A549 (cell line): ENCODE measurements at regions not wholly inside any gene's neighbourhood (a gene's known extent, or its start where the extent isn't known, plus 50 kb on each side); places are given as distances from the start of the nearest gene placed in this dataset.

Experiments
- ATAC-seq, 2 experiments: fragments of 200-7000 bp in 1 of 2; fragments of >200 bp in 1 of 2; cut with Nextera tagmentation in 1 of 2; cut with Tn5 transposase in 1 of 2; 3 replicates each; pipeline versions ENCODE4 v1.8.0 to v1.9.1; 2018 to 2020; ENCODE audit warnings: mild to moderate bottlenecking in 1 of 2, moderate library complexity in 1 of 2
- CTCF ChIA-PET: fragments of 300-600 bp; sonication (Branson Sonifier 250); formaldehyde crosslinking; extraction: SDS; loops from one replicate; lab custom pipeline; 2021; ENCODE audit warnings: antibody characterized with exemption, inconsistent platforms; lab: Yijun Ruan, JAX
- POLR2A ChIA-PET: fragments of 350-600 bp; formaldehyde crosslinking; extraction: SDS; loops from one replicate; lab custom pipeline; 2021; ENCODE audit warnings: antibody characterized with exemption, inconsistent platforms; lab: Yijun Ruan, JAX
- DNase-seq, 2 experiments: peaks; one replicate each; pipeline versions ENCODE4 v3.0.0 to v3.0.0-alpha.2; 2011 to 2016; ENCODE audit warnings: low read depth in 1 of 2, low spot score in 1 of 2
- FAIRE-seq: peaks from 2 replicates; lab custom pipeline; 2011; peaks lifted over from hg19 to GRCh38; lab: Jason Lieb, UNC
- H3K27ac ChIP-seq, 2 experiments: fragments of >200 bp; sonication (Bioruptor Twin); formaldehyde crosslinking; 3 replicates each; pipeline ENCODE4 v1.5.1; 2016 to 2017
- H3K4me1 ChIP-seq: fragments of >200 bp; sonication (Bioruptor Twin); formaldehyde crosslinking; 3 replicates; pipeline ENCODE4 v1.6.1; 2016
- H3K4me2 ChIP-seq: fragments of >200 bp; sonication (Bioruptor Twin); formaldehyde crosslinking; 3 replicates; pipeline ENCODE4 v1.6.1; 2016
- H3K4me3 ChIP-seq: fragments of >200 bp; sonication (Bioruptor Twin); formaldehyde crosslinking; 3 replicates; pipeline ENCODE4 v1.5.1; 2016
- H3K9me3 ChIP-seq: fragments of >200 bp; sonication (Bioruptor Twin); formaldehyde crosslinking; 3 replicates; pipeline ENCODE4 v1.6.1; 2016
- CTCF ChIP-seq: fragments of >200 bp; sonication (Bioruptor Twin); formaldehyde crosslinking; IDR thresholded peaks from 3 replicates; pipeline ENCODE4 v1.5.1; 2016
- FOSB ChIP-seq: fragments of 250-450 bp; sonication (Bioruptor Pico); IDR thresholded peaks from 2 replicates; pipeline ENCODE4 v1.5.0; 2020; ENCODE audit warnings: mild to moderate bottlenecking, moderate library complexity
- FOSL2 ChIP-seq, 2 experiments: fragments of 450-650 bp in 1 of 2; fragments of >200 bp in 1 of 2; sonication (Bioruptor Twin) in 1 of 2; formaldehyde crosslinking; IDR thresholded peaks; 2 replicates each; pipeline versions ENCODE4 v1.5.0 to v1.6.1; 2016 to 2020; ENCODE audit warnings: mild to moderate bottlenecking in 1 of 2, moderate library complexity in 1 of 2
- FOXS1 ChIP-seq: fragments of 250-450 bp; sonication (Bioruptor Pico); IDR thresholded peaks from 2 replicates; pipeline ENCODE4 v1.5.0; 2020; ENCODE audit warnings: mild to moderate bottlenecking, moderate library complexity
- HMGXB4 ChIP-seq: fragments of 250-450 bp; sonication (Bioruptor Pico); IDR thresholded peaks from 2 replicates; pipeline ENCODE4 v1.5.0; 2021; ENCODE audit warnings: mild to moderate bottlenecking, moderate library complexity, borderline replicate concordance
- HOXB5 ChIP-seq: fragments of 250-450 bp; sonication (Bioruptor Pico); IDR thresholded peaks from 2 replicates; pipeline ENCODE4 v1.5.0; 2020; ENCODE audit warnings: mild to moderate bottlenecking, moderate library complexity
- KDM5A ChIP-seq: fragments of 200-600 bp; sonication (generic); IDR thresholded peaks from 2 replicates; pipeline ENCODE4 v1.6.1; 2016; ENCODE audit warnings: antibody characterized with exemption, mild to moderate bottlenecking
- MAFK ChIP-seq: fragments of 450-650 bp; IDR thresholded peaks from 2 replicates; pipeline ENCODE4 v1.6.1; 2014; ENCODE audit not compliant: partially characterized antibody
- MYC ChIP-seq: IDR thresholded peaks from 2 replicates; pipeline ENCODE4 v1.6.1; 2012; ENCODE audit warnings: mild to moderate bottlenecking, inconsistent platforms, low read length, improper control_type of control experiment, borderline replicate concordance
- PBX3 ChIP-seq: IDR thresholded peaks from 2 replicates; pipeline ENCODE4 v1.6.1; 2012
- PHF8 ChIP-seq: fragments of 200-600 bp; sonication (generic); IDR thresholded peaks from 2 replicates; pipeline ENCODE4 v1.6.1; 2016; ENCODE audit warnings: low read depth, mild to moderate bottlenecking, antibody characterized with exemption, moderate library complexity, borderline replicate concordance
- POLR2A ChIP-seq: IDR thresholded peaks from 2 replicates; pipeline ENCODE4 v1.6.1; 2012; ENCODE audit warnings: mild to moderate bottlenecking, low read length
- RARB ChIP-seq: fragments of 250-450 bp; sonication (Bioruptor Pico); IDR thresholded peaks from 2 replicates; pipeline ENCODE4 v1.8.0; 2021; ENCODE audit warnings: mild to moderate bottlenecking, moderate library complexity
- REST ChIP-seq: fragments of 200-600 bp; sonication (generic); IDR thresholded peaks from 2 replicates; pipeline ENCODE4 v1.6.1; 2016; ENCODE audit warnings: antibody characterized with exemption, mild to moderate bottlenecking, moderate library complexity
- SMC3 ChIP-seq: fragments of >200 bp; sonication (Bioruptor Twin); formaldehyde crosslinking; IDR thresholded peaks from 3 replicates; pipeline ENCODE4 v1.6.1; 2018; ENCODE audit warnings: inconsistent platforms
- TFCP2L1 ChIP-seq: fragments of 250-450 bp; sonication (Bioruptor Pico); IDR thresholded peaks from 2 replicates; pipeline ENCODE4 v1.5.0; 2021; ENCODE audit warnings: mild to moderate bottlenecking
- ZFP36 ChIP-seq: fragments of 450-650 bp; IDR thresholded peaks from 2 replicates; pipeline ENCODE4 v1.6.1; 2014; ENCODE audit warnings: borderline replicate concordance; ENCODE audit not compliant: partially characterized antibody
- WGBS: methylation state at CpG from one replicate; pipeline ENCODE4 v1.1.6; 2017; ENCODE audit errors: missing lambda C conversion rate; 5-methylcytosine and 5-hydroxymethylcytosine counted together

- no peak for DNase-seq
- POLR2A ChIA-PET: no interaction called here
- 3% methylated on average over 1 of the region's 1 CpG for WGBS
- H3K4me2 ChIP-seq: no peak overlapping the region
- H3K9me3 ChIP-seq: peaks cover 10% of the 10 kb centered on the region; the same call in 1 of the 3 replicates
- ATAC-seq: no peak
- no peak overlapping the region for H3K4me3 ChIP-seq
- TF ChIP-seq MAFK (peak; percentile 96), HOXB5 (no peak)
- no peak overlapping the region for H3K27ac ChIP-seq
- FAIRE-seq: no peak
- CTCF ChIA-PET: no interaction called here
- no peaks in the 10 kb centered on the region for H3K4me1 ChIP-seq
These were observed 937.0 kb downstream of the IGSF11 start for GRCh38 chr3:118097660-118098059.

GRCh38 chr3:118098827-118099226, 935.8 kb downstream of the IGSF11 start:
- Histone ChIP-seq H3K4me2 (no peak overlapping the region), H3K4me3 (no peak overlapping the region), H3K27ac (no peak overlapping the region), H3K9me3 (0 out of 3 replicates have a peak, but pooled peaks cover 4% of the 10 kb centered on the region), H3K4me1 (no peaks in the 10 kb centered on the region)
- ATAC-seq (no peak), FAIRE-seq (no peak), DNase-seq (no peak)
- 0% methylated on average over 1 of the region's 1 CpG for WGBS
- ChIA-PET POLR2A (no interaction called here), CTCF (no interaction called here)
- TF ChIP-seq PBX3: no peak
- no peak for TF ChIP-seq REST
- no peak for TF ChIP-seq HOXB5
- no peak for TF ChIP-seq FOSB (CRISPR knock-in tag)
- no peak for TF ChIP-seq POLR2A
- TF ChIP-seq TFCP2L1 (CRISPR knock-in tag): no peak
- TF ChIP-seq RARB: no peak

GRCh38 chr3:118101891-118102290, 932.8 kb downstream of the IGSF11 start:
- no peak overlapping the region for H3K4me3 ChIP-seq
- H3K4me2 ChIP-seq: no peak overlapping the region
- POLR2A ChIA-PET: no interaction called here
- no peak for ATAC-seq
- CTCF ChIA-PET: no interaction called here
- TF ChIP-seq FOXS1 (CRISPR knock-in tag): no peak
- no peak for TF ChIP-seq HMGXB4 (CRISPR knock-in tag)
- no peak for TF ChIP-seq ZFP36
- no peak for TF ChIP-seq FOSL2 (IDR thresholded peaks at IDR 0.05)
- no peak for TF ChIP-seq FOSL2 (CRISPR knock-in tag; IDR thresholded peaks at IDR 0.05)
- no peak for TF ChIP-seq RARB
- no peak for TF ChIP-seq SMC3
- no peak for TF ChIP-seq CTCF
- no peak for TF ChIP-seq KDM5A
- no peak for TF ChIP-seq FOSB (CRISPR knock-in tag)
- TF ChIP-seq PHF8: no peak
- no peak for TF ChIP-seq MYC
- no peaks in the 10 kb centered on the region for H3K4me1 ChIP-seq
- H3K27ac ChIP-seq: no peak overlapping the region
- FAIRE-seq: no peak
- DNase-seq: no peak
- 8% methylated on average over 2 of the region's 2 CpGs for WGBS
- no peaks in the 10 kb centered on the region for H3K9me3 ChIP-seq
